ENCODE measurements at regions not wholly inside any gene's neighbourhood (a gene's known extent, or its start where the extent isn't known, plus 50 kb on each side); places are given as distances from the start of the nearest gene placed in this dataset.
"Not testable (repeated sequence)": the region's sequence is repeated elsewhere in the genome, so short reads cannot be mapped to it uniquely, and the experiment has no call there.

DNA sequence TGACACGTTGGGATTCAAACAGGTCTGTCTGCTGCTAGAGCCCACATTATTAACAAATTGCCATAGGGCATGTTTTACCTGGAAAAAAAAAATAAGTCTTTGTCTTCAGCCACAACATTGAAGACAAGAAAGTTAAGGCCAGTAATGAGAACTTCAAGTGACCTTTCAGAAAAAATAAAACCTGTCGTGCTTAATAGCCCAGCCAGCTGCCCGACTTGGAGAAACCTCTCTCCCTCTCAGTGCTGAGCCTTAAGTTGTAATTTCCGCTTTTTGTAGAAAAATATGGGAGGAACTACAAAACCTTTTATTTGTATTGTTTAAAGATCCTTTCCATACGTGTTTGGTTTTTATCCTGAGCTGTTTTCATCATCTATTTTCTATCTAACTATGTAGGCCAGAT, 454.3 kb upstream of the SLITRK6 start:
- DNase-seq (ENCODE audit: low read depth), result not testable (repeated sequence)

DNA sequence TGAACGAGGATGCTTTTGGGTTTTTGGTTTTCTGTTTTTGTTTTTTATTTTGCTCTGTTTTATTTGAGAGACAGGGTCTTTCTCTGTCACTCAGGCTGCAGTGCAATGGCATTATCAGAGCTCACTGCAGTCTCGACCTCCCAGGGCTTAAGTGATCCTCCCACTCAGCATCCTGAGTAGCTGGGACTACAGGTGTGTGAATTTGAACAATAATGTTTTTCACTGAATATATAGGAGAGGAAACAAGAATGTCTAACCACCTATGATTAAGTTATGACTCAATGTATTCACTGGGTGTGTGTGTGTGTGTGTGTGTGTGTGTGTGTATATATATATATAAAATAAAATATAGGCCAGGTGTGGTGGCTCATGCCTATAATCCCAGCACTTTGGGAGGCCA, 456.6 kb upstream of the SLITRK6 start:
- DNase-seq (ENCODE audit: low read depth), result not testable (repeated sequence)

DNA sequence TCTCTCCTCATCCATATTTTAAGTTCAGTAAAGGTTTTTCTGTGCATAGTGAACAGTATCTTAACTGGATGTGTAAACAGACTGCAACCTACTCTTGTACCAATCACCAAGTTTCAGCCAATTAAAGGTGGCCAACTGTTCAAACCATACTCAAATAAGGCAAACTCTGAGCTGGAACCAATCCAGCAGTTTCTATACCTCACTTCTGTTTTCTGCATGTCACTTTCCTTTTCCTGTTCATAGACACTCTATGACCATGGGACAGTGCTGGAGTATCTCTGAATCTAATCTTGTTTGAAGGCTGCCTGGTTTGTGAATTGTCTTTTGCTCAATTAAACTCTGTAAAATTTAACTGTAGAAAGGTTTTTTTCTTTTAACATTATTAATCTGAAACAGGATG, 470.3 kb upstream of the SLITRK6 start:
- DNase-seq (ENCODE audit: low read depth), result no peak

GRCh38 chr13:86282442-86282841, 483.2 kb upstream of the SLITRK6 start:
- DNase-seq (ENCODE audit: low read depth), result no peak

DNA sequence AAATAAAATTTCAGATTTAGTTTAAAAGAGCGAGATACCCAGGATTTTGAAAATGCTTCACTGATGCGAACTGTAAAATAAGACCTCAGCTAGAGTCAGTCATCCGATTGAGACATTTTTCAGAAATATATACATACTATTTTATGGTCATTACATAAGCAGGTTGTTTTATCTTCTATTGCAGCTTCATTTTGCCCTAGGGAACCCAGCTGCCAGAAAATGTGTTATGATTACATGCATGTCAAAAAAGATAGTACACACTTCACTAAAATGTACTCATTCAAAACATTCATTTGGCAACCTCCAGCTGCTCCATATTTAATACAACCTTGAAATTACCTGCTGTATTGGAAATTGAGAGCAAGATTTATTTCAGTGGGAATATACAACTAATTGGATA, 483.8 kb upstream of the SLITRK6 start:
- no peak for DNase-seq (ENCODE audit: low read depth)

DNA sequence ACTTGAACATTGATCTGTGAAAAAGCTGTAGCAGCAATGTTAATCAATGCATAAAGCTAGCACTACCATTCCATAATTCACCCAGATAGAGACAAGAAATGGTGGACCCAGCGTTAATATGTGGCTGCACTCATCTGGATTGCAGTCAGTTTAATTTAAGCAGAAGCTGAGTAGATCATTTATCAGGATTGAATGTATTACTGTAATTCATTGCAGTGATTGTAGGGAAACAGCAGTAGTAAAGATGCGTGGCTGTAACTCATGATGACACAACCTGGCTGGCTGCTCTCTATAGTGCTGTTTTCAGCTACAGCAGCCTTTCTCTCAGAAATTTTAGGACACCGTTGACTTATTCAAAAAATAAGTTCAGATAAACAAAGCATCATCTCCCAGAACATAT, 499.5 kb upstream of the SLITRK6 start:
- DNase-seq (ENCODE audit: low read depth), result no peak

DNA sequence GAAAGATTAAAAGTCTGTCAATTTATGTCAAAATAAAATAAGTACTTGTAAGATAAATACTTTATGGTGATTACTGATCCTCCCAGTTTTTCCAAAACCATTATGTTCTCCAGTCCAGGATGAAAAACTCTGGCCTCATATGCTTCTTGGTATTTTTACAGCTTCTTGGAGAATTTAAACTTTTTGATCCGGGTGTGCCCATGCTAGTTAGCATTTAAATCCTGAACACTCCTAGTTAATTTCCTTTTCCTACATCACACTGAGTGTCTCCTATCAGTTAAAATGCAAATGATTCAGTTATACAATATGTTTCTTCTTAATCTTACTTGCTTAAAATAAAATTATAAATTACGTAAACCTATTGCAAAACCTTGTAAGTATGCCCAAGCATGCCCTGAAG, 499.9 kb upstream of the SLITRK6 start:
- DNase-seq (ENCODE audit: low read depth), result no peak

DNA sequence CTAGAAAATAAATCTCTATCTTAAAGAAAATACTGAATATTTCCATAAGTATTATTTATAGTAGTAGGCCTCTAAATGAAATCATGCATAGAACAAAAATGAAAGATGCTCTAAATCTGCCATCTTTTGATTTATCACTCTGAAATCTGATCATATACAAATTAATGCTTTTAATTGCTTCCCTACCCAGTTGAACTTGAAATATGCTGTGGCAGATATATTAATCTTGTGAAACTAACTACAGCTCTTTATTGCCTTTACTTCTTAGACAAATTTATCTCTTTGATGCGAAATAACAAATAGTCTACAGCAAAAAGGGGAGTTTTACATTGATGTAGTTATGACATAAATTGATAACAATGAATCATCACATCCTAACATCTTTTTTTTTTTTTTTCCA, 510.7 kb upstream of the SLITRK6 start:
- no peak for DNase-seq (ENCODE audit: low read depth)

GRCh38 chr13:86313421-86313820, 514.2 kb upstream of the SLITRK6 start:
- no peak for DNase-seq (ENCODE audit: low read depth)

GRCh38 chr13:86318450-86318849, 519.2 kb upstream of the SLITRK6 start:
- no peak for DNase-seq (ENCODE audit: low read depth)

- DNase-seq (ENCODE audit: low read depth), result no peak
Measured at GRCh38 chr13:86324191-86324590, 525.0 kb upstream of the SLITRK6 start.

GRCh38 chr13:86355301-86355700, 556.1 kb upstream of the SLITRK6 start:
- DNase-seq (ENCODE audit: low read depth), result no peak

DNA sequence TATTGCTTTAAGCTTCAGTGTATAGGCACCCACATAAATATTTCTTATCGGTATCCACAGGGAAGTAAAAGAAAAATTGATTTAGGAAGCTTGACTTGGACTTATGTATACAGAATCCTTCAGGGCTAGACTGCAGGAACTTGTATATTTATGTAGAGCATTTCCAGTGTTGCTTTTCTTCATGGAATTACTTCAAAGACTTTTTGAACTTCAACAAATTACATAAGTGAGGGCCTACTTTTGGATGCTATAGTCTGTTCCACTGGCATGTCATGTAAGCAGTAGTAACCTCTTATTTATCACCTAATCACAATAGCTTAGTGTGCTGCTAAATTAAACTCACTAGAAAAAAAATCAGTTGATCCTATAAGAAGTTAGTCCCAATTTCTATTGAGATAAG, 557.9 kb upstream of the SLITRK6 start:
- DNase-seq (ENCODE audit: low read depth), result no peak

GRCh38 chr13:86363749-86364148, 564.5 kb upstream of the SLITRK6 start:
- not testable (repeated sequence) for DNase-seq (ENCODE audit: low read depth)

- DNase-seq (ENCODE audit: low read depth), result no peak
Measured at GRCh38 chr13:86368924-86369323, 569.7 kb upstream of the SLITRK6 start.

- DNase-seq (ENCODE audit: low read depth), result no peak
Measured at GRCh38 chr13:86377451-86377850, 578.2 kb upstream of the SLITRK6 start.

DNA sequence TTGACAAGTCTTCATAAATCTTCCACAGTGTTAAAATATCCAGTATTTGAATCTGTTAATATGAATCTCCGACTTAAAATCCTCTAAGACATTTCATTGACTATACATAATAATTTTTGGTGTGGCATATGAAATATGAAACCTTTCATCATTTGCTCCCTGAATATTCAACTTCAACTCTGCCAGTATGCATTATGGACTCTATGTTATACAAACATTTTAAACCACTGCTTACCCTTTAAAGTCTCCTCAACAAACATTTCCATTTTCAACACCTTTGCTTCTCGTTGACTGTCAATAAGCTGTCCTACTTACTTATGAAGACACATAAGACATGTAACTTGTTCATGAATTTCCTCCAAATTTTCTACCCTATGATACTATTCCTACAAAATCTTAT, 579.4 kb upstream of the SLITRK6 start:
- no peak for DNase-seq (ENCODE audit: low read depth)

DNA sequence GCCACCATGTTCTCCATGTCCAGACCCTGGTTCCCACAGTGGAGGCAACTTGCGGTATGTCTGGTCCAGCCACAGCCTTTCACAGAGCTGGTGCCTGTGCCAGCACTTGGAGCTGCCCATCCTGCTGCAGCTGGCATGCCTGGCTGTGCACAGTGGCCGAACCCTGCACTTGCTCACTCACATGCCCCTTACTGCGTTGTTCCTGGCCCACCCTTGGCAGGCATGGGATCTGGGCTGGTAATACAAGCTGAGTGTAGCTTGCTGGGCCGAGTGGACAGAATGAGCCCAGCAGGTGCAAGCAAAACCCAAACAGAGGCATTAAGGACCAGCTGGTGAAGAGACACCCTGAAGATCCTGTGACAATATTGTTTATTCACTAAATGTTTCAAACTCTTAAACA, 583.9 kb upstream of the SLITRK6 start:
- no peak for DNase-seq (ENCODE audit: low read depth)

DNA sequence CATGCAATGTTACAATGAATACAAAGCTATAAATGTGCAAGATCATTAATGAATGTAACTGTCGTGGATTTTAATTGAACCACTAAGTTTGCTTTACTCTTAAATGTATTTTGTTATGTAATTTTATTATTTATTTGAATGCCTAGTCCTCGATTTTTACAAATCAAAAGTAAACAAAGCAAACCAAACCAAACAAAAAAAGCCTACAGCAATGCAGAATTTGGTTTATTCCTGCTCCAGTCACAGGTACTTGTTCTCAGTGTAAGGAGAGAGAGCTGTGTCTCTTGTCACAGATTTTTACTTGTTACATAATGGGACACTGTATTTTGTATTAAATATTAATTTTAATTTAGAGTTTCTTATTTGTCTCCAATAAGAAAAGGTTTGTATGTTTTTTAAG, 584.3 kb upstream of the SLITRK6 start:
- no peak for DNase-seq (ENCODE audit: low read depth)

DNA sequence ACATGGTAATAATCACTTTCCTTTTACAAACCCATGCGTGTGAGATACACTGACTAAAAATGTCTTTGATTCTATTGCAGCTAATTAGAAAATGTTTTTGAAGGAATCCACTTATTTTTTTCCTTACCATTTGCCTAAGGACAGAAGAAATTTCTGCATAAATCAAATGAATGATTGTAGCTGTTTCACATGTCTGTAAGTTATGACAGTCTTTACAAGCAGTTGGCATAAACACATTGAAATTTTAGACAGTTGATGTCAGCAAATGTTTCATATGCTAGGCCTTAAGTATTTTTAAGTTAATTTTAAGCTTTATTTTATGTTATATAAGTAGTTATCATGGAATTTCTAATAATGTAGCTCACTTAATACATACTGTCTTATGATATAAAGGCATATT, 598.4 kb upstream of the SLITRK6 start:
- DNase-seq (ENCODE audit: low read depth), result no peak

- no peak for DNase-seq (ENCODE audit: low read depth)
Measured at GRCh38 chr13:86399572-86399971, 600.4 kb upstream of the SLITRK6 start.

DNA sequence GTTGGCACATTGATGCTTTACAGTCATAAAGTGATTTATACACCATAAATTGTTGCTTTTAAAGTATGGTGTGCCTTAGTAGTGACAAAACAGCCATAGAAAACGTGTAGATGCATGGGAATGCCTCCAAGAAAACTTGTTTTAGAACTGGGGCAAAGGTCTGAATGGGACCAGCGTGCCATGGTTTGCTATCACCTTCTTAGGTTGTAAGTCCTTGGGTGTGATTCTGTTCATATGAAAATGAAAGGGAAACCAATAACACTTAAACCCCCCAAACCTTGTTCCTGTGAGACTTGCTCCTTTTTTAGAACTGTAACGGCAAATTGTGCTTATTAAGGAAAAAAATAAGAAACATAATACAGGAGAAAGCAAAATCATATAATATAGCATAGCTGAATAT, 603.3 kb upstream of the SLITRK6 start:
- DNase-seq (ENCODE audit: low read depth), result no peak

- DNase-seq (ENCODE audit: low read depth), result no peak
Measured at GRCh38 chr13:86403181-86403580, 604.0 kb upstream of the SLITRK6 start.

DNA sequence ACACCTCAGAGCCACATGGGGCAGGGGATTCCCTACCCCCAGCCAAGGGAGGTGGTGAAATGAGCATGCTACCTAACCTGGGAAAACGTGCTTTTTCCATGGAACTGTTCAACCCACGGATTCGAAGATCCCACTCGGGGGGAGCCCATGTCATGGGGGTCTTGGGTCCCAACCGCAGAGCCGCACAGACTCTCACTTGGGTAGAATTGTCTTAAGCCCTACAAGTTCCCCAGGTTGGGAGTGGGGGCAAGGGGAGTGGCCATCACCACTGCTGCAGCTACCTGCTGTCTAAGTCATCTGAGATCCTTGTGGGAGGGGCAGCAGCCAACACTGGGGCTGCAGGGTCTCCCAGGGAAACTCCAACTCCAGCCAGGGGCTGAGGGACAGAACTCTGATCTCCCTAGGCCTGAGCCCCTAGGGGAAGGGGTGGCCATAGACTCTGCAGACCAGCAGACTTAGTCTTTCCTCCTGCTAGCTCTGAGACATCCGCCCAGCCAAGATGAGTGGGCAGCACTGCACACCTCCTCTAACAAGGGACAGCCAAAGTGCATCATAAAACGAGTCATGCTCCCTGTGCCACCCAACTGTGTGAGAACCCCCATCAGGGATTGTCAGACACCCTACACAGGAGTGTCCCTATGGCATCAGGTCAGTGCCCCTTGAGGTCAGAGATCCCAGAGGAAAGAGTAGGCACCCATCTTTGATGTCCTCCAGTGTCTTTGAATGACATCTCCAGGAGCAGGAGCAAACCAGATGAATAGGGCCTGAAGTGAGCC, 610.4 kb upstream of the SLITRK6 start:
- DNase-seq (ENCODE audit: low read depth), result no peak
